Stimulated activated CD4-positive, alpha-beta T cell treated with anti-CD3 and anti-CD28 coated beads, TNF-alpha, amount 100 ng/mL, for 48 hours (primary cell): ENCODE measurements at regions not wholly inside any gene's neighbourhood (a gene's known extent, or its start where the extent isn't known, plus 50 kb on each side); places are given as distances from the start of the nearest gene placed in this dataset.

Experiments used
- DNase-seq, 3 donors: peaks; one replicate each; pipeline ENCODE4 v3.0.0-alpha.2; 2020; ENCODE audit warnings: low read depth in 3 of 3

DNA sequence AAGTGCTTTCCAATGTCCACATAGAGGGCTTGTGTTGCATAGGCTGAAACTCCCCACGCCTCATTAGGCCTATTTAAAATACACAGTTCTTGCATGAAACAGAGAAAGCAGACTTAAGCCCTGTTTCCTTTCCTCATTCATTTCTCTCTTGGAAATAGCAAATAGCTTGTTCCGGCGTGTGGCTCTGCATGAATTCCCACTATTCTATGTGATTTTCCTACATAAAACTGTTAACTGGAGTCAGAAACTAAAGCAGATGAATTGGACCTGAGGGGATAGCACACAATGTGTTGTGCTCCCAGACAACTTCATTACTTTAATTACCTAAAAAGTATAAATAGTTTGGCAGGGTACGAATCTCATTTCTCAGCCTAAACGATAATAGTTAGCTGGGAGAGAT is 981.5 kb downstream of the SORCS1 start:
- no peak for DNase-seq

DNA sequence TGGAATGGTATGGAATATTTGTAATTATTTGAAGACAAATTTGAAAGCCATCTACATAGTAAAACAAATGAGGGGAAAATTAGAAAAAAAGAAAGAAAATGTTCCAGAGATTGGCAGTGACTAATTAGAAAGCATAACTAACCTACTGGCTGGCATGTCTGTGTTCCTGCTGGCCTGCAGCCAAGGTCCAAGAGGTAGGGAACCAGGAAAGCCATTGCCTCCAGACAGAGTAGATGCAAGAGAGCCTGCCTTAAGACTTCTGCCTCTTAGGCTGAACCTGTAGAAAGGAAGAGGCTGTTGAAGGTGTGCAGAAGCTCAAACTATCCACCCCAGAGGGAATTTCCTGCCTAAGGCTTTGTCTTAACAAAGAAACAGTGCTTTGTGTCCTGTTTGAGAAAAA is 982.0 kb downstream of the SORCS1 start:
- no peak for DNase-seq

DNA sequence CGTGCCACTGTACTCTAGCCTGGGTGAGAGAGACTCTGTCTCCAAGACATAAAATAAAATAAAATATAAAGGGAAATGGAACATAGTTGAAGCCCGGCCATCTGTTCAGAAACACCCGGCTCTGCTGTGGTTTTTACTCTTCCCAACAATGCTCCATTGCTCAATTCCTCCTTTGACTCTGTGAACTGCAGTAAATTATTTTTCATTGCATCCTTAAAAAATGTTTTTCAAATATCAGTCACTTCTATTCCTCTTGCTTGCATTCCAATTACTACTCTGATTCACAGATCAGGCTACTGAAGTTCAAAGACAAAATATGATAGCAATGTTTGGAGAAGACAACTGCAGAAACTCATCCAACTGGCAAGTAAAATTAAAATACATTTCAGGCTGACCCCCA is 983.0 kb downstream of the SORCS1 start:
- no peak for DNase-seq

DNA sequence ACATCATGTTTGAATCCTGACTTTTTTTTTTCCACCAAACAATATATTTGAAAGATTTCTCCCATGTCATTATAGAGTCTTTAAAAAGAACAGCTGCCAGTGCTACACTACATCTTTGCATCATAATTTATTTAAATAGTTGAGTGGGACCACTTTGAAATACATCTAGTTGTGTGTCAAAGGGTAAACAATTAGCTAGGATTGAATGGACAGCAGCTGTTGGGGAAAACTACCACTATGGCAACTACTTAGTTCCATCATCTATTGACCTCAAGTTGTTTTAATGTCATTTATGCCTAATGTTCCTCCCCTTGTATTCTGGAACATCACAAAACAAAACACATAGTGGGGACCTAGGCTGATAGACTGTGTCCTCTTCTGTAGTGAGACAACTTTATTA is 985.1 kb downstream of the SORCS1 start:
- DNase-seq = no peak

DNA sequence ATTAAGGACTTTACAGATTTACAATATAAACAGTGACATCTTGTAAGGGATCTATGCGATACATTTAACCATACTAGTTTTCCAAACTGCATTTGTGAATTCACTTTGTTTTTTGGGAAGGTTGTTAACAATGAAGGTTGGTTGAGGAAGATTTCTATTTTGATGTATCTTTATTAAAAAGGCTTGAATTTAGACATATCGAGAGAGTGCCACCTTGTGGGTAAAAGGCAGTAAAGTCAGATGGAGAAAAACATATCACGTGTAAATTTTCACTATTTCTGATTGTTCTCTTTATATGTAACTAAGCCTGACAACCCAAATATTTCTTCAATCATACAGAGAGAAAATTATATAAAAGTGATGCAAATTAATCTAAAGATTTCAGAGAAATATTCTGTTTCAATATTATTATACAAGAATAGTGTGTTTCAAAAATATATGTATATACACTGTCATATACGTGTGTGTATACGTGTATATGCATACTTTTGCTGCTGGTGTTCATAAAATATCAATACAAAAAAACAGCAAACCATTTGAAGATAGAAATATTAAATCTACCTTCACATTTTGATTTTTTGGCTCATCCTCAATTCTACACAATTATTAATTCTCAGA is 988.6 kb downstream of the SORCS1 start:
- DNase-seq = no peak

DNA sequence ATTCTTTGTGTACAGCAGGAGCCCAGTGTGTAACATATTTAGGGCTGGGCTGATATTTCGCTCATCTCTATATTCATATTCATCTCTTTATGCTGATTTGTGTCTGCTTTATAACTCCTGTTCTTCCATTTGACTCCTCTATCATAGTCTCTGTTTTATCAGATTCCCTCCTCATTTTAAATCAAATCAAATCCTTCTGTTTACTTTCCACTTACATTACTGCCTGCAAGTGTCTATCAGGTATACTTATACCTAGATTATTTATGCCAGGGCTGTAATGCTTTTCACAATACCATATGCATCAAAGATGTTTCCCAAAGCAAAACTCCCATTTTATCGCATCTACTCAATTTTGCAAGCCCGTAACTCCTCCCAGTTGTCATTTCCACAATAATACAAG is 990.7 kb downstream of the SORCS1 start:
- no peak for DNase-seq

DNA sequence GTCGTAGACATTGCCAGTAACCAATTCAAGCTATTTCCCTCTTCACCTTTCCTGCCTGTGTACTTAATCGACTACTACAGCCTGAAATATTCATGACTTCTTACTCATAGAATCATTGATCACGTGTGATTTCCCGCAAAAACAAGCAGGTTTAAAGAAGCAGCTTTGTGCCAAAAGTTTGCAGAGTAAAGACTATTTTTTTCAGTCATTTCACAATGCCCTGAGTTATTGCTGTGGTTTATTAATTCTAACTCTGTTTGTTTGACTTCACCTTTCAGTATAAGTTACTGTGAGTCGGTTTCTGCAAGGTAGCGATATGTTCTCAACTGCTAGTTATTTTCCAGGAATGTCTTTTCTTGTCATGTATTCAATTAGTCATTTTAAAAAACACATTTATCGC is 995.3 kb downstream of the SORCS1 start:
- no peak for DNase-seq

DNA sequence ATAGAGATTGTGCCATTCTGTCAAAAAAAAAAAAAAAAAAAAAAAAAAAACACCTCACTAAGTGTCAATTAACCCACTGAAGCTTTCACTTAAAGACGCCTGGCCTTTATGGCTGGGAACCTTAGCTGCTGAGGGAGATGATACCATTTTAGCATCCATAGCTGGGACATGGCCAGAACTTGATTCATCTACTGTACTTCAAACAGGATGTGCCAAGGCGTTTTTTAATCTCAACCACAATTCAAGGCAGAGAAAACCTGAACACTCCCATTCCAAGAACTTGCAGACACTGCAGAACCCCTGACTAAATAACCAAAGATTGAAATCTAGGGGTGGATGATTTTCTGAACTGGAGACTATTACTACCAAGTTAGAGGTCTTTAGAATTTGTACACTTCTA is 996.6 kb downstream of the SORCS1 start:
- DNase-seq = no peak

DNA sequence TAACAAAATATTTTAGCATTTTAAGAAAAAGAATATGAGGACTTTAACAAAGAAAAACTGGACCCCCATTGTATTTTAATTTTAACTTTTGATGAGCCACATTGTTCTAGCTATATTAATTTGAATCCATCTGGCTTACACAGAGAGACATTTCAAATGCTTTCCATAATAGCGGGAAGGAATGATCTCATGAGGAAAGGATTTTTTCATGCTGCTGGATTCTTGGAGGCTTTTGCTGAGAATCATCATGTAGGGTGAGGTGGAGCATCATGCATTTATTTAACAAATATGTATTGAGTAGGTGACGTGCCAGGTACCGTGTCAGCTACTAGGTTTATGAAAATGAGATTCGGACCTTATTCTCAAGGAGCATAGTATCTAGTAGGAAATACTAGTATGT is 1006.3 kb downstream of the SORCS1 start:
- no peak for DNase-seq

DNA sequence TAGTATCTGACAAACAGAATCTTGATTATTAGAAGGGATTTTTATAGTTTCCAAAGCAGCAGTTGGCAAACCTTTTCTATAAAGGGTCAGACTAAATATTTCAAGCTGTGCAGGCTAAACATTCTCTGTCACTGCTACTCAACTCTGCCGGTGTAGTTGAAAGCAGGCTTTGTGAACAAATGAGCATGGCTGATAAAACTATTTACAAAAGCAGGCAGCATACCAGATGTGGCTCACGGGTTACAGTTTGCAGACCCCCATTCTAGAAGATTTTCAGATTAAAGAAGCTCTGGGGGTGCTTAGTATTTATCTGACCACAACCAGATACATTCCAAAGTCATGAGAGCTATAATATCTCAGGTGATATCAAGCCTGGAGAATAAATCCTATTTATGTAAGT is 1017.5 kb downstream of the SORCS1 start:
- DNase-seq = no peak

DNA sequence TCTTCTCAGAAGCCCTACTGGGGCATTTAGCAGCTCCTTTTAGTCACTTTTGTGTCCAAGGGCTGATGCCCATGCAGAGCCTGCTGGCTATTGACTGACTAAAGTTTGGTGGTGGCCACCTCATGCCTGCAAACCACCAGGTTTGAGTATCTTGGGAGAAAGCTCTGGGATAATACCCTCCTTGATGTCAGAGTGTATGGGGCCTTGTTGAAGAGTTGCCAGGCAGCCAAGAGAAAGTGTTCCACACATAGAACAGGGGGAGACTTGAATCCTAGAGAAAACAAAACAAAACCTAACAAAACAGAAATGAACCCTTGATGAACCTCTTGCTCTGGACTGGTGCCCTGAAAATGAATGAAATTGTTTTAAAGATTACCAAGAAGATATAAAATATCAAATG is 1024.6 kb downstream of the SORCS1 start:
- DNase-seq = no peak

DNA sequence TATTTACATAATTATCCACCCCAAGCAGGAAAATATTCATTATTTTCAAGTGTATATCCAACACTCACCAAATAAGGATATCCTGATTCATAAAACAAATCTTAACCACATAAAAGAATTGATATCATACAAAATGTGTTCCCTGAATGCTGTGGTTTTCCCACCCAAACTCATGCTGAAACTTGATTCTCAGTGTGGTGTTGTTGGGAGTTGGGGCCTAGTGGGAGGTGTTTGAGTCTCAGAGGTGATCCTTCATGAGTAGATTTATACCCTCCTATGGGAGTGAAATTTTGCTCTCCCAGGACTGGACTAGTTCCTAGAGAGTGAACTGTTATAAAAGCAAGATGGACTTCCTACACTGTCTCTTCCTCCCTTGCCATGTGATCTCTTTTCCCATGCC is 1028.3 kb downstream of the SORCS1 start:
- DNase-seq = no peak

DNA sequence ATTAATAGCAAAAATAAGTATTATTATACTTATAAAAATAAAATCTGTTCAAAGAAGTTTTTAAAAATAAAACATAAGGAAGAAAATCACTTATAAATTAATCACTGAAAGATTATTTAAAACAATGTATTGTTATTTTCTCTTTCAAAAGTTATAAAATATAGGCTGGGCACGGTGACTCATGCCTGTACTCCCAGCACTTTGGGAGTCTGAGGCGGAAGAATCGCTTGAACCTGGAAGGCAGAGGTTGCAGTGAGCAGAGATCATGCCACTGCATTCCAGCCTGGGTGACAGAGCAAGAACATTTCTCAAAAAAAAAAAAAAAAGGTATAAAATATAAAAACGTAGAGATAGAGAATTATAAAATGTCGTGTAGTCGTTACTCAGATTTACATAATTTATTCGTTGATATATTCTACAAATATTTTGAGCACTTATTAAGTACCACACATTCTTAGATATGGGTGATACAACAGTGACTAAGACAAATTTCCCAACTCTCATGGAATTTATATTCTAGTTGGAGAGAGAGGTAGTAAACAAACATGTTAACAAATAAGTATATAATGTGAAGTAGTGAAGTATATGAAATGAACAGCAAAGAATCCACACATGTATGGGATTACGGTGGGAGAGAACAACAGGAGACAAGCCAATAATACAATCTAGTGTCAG is 1030.0 kb downstream of the SORCS1 start:
- DNase-seq = no peak

DNA sequence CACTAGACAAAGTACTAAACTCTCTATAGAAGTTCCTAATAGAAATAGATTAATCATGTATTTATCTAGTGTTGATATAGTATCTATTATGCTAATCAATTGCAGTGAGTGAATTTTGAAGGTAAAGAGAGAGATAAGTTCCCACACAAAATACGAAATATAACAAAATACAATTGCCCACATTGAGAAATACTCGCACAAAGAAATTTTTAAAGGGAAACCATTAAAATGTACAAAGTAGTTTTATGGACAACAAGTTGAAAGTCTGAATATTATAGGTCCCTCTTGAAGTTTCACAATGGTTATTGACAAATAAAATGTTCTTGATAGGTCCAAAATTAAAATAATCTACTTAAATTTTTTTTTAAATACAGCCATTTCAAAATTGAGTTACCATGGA is 1031.1 kb downstream of the SORCS1 start:
- DNase-seq = no peak

DNA sequence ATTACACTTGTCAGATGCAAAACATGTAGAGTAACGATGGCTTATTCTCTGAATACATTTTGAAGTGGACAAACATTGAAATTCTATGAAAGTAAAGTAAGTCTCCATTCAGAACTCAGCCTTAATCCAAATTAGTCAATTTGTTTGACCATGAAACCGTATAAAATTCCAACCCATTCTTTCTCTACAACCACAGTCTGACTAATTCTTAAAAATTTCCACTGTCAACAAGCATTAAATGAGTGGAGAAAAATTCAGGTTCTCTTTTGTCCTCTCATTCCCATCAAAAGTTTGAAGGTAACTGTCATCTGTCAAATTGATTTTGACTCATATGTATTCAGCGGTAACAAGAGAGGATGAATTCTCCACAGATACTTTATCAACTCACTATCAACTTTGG is 1031.5 kb downstream of the SORCS1 start:
- no peak for DNase-seq

DNA sequence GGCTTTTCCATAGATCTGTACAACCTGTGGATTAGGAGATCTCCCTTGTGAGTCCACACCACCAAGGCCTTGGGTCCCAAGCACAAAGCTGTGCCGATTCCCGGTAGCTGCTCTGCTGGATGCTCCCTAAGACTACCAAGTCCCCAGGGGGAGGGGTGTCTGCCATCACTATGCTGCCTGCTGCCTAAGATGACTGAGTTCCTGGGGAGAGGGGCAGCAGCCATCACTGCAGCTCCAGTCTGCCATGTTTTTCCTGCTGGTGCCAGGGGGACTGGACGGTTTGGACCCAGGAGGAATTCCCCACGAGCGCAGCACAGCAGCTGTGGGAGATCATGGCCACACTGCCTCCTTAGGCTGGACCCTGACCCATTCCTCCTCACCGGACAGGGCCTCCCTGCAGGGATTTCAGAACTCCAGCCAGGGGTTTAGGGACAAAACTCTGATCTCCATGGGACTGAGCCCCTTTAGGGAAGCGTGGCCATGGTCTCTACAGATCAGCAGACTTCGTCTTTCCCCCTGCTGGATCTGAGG is 1049.8 kb downstream of the SORCS1 start:
- no peak for DNase-seq

DNA sequence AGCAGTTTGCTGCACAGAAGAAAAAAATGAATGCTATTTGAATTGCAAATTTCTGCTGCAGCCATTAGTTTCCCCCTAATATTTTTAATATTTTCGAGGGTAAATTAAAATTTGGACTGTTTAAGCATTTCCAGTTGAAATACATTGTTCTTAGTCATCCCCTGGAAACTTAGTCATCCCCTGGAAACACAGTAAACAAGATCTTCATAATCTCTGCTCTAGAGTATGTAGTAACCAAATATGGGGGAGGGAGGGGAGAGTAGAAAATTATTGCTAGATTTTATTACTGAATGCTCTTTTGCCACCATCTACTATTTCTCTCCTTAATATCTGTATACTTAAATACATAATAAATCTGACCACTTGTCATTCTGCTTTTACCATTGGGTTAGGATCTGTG is 1053.3 kb downstream of the SORCS1 start:
- no peak for DNase-seq

DNA sequence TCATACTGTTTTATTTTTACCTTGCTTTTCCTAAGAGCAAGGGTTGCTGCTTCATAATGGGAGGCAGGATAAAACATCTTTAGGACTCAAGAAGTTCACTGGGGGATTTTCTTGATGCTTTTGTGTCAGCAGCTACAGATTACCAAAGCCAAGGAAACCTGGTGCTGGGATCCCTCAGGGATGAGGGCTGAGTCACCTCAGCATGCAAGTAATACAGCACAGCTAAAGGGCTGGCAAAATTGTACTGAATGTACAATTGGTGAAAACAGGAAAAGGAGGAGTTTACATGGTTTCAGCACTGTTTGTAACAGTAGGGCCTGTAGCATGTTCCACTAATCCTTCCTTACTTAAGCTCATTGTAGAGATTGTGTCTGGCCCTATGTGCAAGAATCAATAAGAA is 1056.8 kb downstream of the SORCS1 start:
- no peak for DNase-seq

DNA sequence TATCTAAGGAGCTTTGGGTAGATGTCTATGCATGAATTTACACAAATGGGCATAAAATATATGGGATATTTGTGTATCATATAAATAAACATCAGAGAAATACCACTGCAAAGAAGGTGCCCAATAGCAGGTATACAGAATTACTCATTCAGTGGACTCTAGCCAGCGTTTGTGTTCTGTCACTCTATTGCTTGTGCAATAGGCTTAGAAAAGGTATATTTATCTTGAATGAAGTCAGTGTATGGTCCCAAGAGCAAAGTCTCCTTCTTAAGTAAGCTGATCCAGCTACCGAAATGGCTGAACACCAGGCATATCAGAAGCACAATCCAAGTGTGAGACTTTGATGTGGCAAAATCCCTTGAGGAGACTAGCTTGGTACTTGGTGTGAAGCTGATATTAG is 1058.4 kb downstream of the SORCS1 start:
- DNase-seq = no peak

DNA sequence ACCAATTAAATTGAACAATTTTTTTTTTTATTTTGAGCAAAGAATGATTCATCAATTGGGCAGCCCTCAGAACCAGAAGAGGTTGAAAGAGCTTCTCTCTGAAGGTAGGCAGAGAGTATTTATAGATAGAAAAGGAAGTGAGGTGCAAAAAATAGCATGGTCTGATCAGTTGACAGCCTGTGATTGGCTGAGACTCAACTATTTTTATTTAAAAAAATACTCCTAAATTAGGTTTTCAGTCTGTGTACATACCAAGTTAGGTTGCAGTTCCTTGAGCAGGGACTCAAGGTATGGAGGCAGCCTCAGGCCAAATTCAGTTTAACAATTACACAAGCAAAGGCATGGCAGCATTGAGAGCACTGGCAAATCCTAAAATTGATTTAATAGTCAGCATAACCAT is 1074.7 kb downstream of the SORCS1 start:
- no peak for DNase-seq

DNA sequence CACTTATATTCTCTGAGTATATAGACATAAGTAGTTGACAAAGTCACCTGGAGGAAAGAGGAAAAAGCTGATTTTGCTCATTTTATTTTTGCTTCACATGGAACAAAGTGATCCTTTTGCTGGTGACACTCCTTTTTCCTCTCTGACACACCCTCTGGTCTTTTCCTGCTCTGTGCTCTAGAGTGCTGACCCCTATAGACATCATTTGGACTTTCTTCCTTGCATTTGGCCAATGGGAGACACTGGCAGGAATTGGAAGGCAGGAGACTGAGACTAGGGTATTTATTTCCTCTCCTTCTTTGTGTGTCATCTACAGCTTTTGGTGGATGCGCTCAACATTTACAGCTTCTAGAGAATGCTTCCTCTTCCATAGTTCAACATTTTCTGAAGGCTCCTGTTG is 1078.1 kb downstream of the SORCS1 start:
- no peak for DNase-seq

DNA sequence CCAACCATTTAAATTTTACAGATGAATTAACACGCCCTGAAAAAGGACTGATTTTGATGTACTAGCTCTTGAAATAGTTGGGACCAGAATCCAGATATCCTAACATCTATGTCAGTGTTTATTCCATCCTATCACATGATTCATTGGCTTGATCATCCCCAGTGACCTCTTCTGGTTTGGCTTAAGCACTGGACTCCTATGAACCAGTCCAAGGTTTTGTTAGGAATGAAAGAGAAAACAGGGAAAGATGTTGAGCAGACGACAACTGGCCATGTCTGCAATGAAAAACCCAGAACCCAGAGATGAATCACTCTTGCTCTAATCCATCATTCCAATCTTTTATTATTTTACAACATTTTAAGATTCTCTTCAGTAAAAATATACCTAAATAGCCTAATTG is 1080.9 kb downstream of the SORCS1 start:
- no peak for DNase-seq

DNA sequence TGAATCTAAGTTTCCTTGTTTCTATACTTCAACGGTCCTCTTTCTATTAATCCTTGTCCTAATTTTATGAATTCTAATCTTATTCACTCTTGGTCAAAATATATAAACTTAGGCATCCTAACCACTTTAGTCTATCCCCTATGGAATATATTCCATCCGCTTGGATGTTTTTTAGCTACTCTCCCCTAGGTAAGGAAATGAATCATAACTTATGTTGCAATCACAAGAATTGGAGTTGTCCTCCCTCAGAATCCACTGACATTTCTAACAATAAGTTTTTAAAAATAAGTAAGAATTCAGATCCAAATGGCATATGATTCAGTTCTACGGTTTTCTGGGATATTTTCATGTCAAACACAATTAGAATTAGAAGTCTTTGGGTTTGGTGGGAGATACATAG is 1081.6 kb downstream of the SORCS1 start:
- no peak for DNase-seq
